Testis (tissue), 2 donors: ENCODE measurements at regions not wholly inside any gene's neighbourhood (a gene's known extent, or its start where the extent isn't known, plus 50 kb on each side); places are given as distances from the start of the nearest gene placed in this dataset.

Experiments
- DNase-seq: peaks from one replicate; pipeline ENCODE4 v3.0.0-alpha.2; 2019
- H3K27ac ChIP-seq, 2 donors: fragments of 200-600 bp; sonication (generic); one replicate each; pipeline ENCODE4 v1.5.1; 2019
- H3K27me3 ChIP-seq: fragments of 200-600 bp; sonication (generic); one replicate; pipeline ENCODE4 v1.5.1; 2019
- H3K36me3 ChIP-seq: fragments of 200-600 bp; sonication (generic); one replicate; pipeline ENCODE4 v1.5.1; 2017; ENCODE audit warnings: low read depth; ENCODE audit errors: missing control alignments
- H3K4me1 ChIP-seq: fragments of 200-600 bp; sonication (generic); one replicate; pipeline ENCODE4 v1.5.1; 2019
- H3K4me3 ChIP-seq, 2 donors: fragments of 200-600 bp; sonication (generic); one replicate each; pipeline ENCODE4 v1.5.1; 2017 to 2019
- H3K9me3 ChIP-seq: fragments of 200-600 bp; sonication (generic); one replicate; pipeline ENCODE4 v1.5.1; 2017
- POLR2A ChIP-seq: fragments of 450-650 bp; IDR thresholded peaks from one replicate; pipeline ENCODE4 v1.6.1; 2017; ENCODE audit warnings: antibody characterized with exemption, mild to moderate bottlenecking, moderate library complexity
- WGBS, 2 donors: methylation state at CpG; one replicate each; pipeline ENCODE4 v1.1.5; 2018; 5-methylcytosine and 5-hydroxymethylcytosine counted together
- intact Hi-C: fragments of 100-400 bp; cut with DNase I; formaldehyde crosslinking; loops from one replicate; pipeline ENCODE4 v1.15.1; 2023; ENCODE audit warnings: low total_unique reads
- TF ChIP-seq, protein P1 (sequence below), 3 experiments: fragments of 450-650 bp in 2 of 3; fragments of 200-600 bp in 1 of 3; sonication (generic) in 1 of 3; IDR thresholded peaks; one replicate each; pipeline ENCODE4 v1.5.1; 2016 to 2019; ENCODE audit warnings: antibody characterized with exemption in 3 of 3, mild to moderate bottlenecking in 2 of 3, moderate library complexity in 1 of 3

DNA sequence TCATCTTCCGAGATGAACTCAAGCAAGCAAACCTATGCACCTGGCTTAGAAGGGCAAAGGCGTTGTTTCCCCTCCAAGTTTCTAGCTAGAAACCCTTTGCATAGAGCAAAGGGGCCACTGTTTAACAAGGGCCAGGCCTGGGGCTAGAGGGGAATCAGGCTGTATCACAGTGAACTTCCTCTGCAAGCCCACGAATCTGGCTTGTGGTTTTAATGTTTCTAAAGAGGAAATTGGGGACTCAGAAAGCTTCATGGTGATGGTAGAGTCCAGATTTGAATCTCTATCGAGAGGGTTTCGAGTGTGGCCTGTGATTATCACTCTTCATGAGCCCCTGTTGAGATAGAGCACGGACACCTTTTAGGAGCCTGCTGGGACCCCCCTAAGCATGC lies 189.9 kb downstream of the VRK1 start:
- no peaks in the 10 kb centered on the region for H3K9me3 ChIP-seq
- H3K36me3 ChIP-seq, result no peaks in the 10 kb centered on the region
- H3K27me3 ChIP-seq, result no peaks in the 10 kb centered on the region
- no peak for DNase-seq
- H3K27ac ChIP-seq, result no peak overlapping the region
- TF ChIP-seq POLR2A, result no peak
- TF ChIP-seq, protein P1, sequence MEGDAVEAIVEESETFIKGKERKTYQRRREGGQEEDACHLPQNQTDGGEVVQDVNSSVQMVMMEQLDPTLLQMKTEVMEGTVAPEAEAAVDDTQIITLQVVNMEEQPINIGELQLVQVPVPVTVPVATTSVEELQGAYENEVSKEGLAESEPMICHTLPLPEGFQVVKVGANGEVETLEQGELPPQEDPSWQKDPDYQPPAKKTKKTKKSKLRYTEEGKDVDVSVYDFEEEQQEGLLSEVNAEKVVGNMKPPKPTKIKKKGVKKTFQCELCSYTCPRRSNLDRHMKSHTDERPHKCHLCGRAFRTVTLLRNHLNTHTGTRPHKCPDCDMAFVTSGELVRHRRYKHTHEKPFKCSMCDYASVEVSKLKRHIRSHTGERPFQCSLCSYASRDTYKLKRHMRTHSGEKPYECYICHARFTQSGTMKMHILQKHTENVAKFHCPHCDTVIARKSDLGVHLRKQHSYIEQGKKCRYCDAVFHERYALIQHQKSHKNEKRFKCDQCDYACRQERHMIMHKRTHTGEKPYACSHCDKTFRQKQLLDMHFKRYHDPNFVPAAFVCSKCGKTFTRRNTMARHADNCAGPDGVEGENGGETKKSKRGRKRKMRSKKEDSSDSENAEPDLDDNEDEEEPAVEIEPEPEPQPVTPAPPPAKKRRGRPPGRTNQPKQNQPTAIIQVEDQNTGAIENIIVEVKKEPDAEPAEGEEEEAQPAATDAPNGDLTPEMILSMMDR (IDR thresholded peaks at IDR 0.05), result no peak
- H3K4me1 ChIP-seq, result no peaks in the 10 kb centered on the region
- WGBS, 2 donors, result 74 to 77% methylated on average over 6 of the region's 6 CpGs
- no peak overlapping the region for H3K4me3 ChIP-seq
- intact Hi-C loops, result no loop called here

DNA sequence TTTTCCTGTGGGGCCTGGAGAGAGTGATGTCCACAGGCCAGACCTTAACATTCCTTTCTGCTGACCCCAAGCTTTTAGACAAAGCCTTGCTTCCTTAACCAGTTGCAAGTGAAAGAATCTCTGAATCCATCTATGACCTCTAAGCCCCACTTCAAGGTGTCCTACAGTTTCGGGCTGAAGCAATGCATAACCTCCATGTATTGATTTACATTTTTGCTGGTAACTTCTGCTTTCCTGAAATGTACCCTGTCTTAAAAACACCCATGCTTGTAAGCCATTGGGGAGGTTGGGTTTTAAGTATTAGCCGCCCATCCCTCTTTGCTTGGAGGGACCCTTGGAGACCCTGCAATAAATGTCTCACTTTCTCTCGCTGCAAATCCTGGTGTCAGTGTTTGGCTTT lies 190.6 kb downstream of the VRK1 start:
- WGBS, 2 donors, result 83 to 93% methylated on average over 3 of the region's 3 CpGs
- TF ChIP-seq, protein P1 (IDR thresholded peaks at IDR 0.05), result no peak
- no peak for TF ChIP-seq POLR2A
- intact Hi-C loops, result no loop called here

DNA sequence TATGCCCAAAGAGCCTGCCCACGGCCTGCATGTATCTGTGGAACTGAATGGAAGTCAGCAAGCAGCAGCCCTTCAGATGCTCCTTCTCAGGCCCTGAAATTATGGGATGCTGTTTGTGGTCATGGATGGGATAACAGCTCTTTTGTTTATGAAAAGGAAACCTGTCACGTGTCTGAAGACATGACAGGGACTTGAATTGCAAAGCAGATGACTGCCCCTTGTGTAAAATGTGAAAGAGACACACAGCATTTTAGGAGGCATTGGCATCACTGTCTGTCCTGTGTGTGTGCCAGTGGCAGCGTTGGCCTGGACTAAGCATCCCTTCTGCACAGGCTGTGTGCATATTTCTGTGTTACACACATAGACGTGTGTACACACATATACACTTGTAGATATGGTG lies 192.1 kb downstream of the VRK1 start:
- no peaks in the 10 kb centered on the region for H3K36me3 ChIP-seq
- 81 to 85% methylated on average over 4 of the region's 4 CpGs for WGBS, 2 donors
- H3K27me3 ChIP-seq, result no peaks in the 10 kb centered on the region
- H3K27ac ChIP-seq, result no peak overlapping the region
- no peaks in the 10 kb centered on the region for H3K4me1 ChIP-seq
- intact Hi-C loops, result no loop called here
- DNase-seq, result no peak
- no peak for TF ChIP-seq POLR2A
- no peak overlapping the region for H3K4me3 ChIP-seq
- no peaks in the 10 kb centered on the region for H3K9me3 ChIP-seq

More for the DNA sequence above, 190.6 kb downstream of the VRK1 start:
- H3K4me1 ChIP-seq, result no peaks in the 10 kb centered on the region
- no peak overlapping the region for H3K27ac ChIP-seq
- H3K4me3 ChIP-seq, result no peak overlapping the region
- H3K9me3 ChIP-seq, result no peaks in the 10 kb centered on the region
- no peaks in the 10 kb centered on the region for H3K27me3 ChIP-seq
- DNase-seq, result no peak
- no peaks in the 10 kb centered on the region for H3K36me3 ChIP-seq

DNA sequence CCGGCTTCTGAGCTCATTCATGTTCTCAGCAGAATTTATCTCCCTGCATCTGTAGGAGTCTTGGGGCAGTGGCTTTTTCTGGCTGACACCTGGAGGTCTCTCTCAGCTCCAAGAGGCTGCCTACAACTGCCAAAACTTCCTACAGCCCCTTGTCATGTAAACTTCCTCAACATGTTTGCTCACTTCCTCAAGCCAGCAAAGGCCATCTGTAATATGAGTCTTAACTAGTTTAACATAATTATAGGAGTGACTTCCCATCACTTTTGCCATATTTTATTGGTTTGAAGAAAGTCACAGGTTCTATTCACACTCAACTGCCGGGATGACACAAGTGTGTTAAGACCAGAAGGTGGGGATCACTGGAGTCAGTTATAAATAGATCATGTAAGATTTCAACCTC lies 194.0 kb downstream of the VRK1 start:
- 93 to 97% methylated on average over 2 of the region's 2 CpGs for WGBS, 2 donors
- no peaks in the 10 kb centered on the region for H3K9me3 ChIP-seq
- H3K4me1 ChIP-seq, result no peaks in the 10 kb centered on the region
- no peaks in the 10 kb centered on the region for H3K27me3 ChIP-seq
- no peak overlapping the region for H3K27ac ChIP-seq
- intact Hi-C loops, result no loop called here
- no peak overlapping the region for H3K4me3 ChIP-seq
- DNase-seq, result no peak
- no peak for TF ChIP-seq POLR2A
- TF ChIP-seq, protein P1 (IDR thresholded peaks at IDR 0.05), result no peak
- H3K36me3 ChIP-seq, result no peaks in the 10 kb centered on the region

DNA sequence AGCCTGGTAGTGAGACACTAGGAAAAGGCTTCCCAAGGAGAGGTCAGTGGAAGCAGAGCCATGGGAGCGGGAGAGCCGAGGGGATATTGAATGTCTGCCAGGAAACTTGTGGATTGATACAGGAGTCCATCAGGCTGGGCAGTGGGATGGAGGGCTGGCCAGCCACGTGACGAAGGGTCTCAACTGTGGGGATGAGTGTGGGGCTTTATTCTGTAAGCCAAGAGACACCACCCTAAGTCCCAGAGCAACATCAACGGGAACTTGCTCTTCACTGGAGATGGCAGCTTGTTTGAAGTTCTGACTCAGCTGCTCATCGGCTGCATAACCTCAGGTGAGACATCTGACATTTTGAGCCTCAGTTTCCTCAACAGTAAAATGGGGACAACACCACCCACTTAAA lies 197.8 kb downstream of the VRK1 start:
- intact Hi-C loops, result no loop called here
- 83 to 87% methylated on average over 6 of the region's 6 CpGs for WGBS, 2 donors
- Histone ChIP-seq H3K9me3 (no peaks in the 10 kb centered on the region), H3K4me1 (no peaks in the 10 kb centered on the region), H3K36me3 (no peaks in the 10 kb centered on the region), H3K27ac (no peak overlapping the region), H3K4me3 (no peak overlapping the region), H3K27me3 (no peaks in the 10 kb centered on the region)
- DNase-seq, result no peak
- TF ChIP-seq POLR2A, result no peak

DNA sequence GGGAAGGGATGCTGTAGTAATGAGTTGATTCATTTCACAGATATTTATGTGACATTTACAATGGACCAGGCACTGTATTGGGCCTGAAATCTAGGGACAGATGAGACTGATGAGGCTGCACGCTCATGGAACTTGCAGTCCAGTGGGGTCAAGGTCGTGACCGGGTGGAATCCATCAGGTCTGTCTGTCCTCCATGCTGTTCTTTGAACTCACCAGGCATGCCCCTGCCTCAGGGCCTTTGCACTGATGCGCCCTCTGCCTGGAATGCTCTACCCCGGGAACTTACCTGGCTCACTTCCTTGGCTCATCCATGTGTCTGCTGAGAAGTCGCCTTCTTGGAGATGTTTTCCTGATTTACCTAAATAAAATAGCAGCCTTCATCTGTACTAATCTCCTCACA lies 200.1 kb downstream of the VRK1 start:
- intact Hi-C loops, result no loop called here
- Histone ChIP-seq H3K4me1 (no peaks in the 10 kb centered on the region), H3K4me3 (no peak overlapping the region), H3K9me3 (no peaks in the 10 kb centered on the region), H3K27ac (no peak overlapping the region), H3K27me3 (no peaks in the 10 kb centered on the region), H3K36me3 (no peaks in the 10 kb centered on the region)
- TF ChIP-seq POLR2A, result no peak
- TF ChIP-seq, protein P1 (IDR thresholded peaks at IDR 0.05), result no peak
- DNase-seq, result no peak
- whole genome bisulfite sequencing, 2 donors, result 72 to 83% methylated on average over 6 of the region's 6 CpGs
